Astrocyte of the spinal cord (primary cell): ENCODE measurements at regions not wholly inside any gene's neighbourhood (a gene's known extent, or its start where the extent isn't known, plus 50 kb on each side); places are given as distances from the start of the nearest gene placed in this dataset.

Experiments used
- DNase-seq: peaks from one replicate; pipeline ENCODE4 v3.0.0; 2011; ENCODE audit warnings: low read depth, low spot score
- H3K4me3 ChIP-seq: 2 replicates; pipeline ENCODE4 v1.5.1; 2011; ENCODE audit warnings: low read depth, mild to moderate bottlenecking, low read length, moderate library complexity
- CTCF ChIP-seq: IDR thresholded peaks from 2 replicates; pipeline ENCODE4 v1.5.1; 2012; ENCODE audit warnings: low read depth, mild to moderate bottlenecking, low read length, inconsistent platforms
- in situ Hi-C: cut with HindIII; loops from 2 replicates; pipeline ENCODE4 v1.10.0; 2017; ENCODE audit warnings: low sequenced_read_pairs

DNA sequence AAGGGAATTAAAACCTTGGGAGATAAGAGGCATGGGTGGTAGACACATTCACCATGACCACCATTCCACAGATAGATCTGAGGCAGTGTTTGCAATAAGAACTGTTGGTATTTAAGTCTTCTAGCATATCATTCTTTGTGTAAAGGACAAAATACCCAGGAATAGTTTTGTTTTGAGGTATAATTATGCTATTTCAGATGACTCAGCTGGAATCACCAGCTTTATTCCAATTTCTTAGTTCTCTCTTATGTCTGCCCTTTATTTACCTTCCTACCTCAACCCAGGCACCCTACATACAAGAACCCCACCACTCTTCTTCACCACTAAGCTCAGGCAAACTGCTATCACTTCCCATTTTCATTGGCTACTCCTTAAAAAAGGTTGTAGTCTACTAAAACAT is 94.7 kb upstream of the TRIO start:
- no peak for DNase-seq
- TF ChIP-seq CTCF, result no peak
- in situ Hi-C loops, result no loop called here
- H3K4me3 ChIP-seq, result no peak overlapping the region

DNA sequence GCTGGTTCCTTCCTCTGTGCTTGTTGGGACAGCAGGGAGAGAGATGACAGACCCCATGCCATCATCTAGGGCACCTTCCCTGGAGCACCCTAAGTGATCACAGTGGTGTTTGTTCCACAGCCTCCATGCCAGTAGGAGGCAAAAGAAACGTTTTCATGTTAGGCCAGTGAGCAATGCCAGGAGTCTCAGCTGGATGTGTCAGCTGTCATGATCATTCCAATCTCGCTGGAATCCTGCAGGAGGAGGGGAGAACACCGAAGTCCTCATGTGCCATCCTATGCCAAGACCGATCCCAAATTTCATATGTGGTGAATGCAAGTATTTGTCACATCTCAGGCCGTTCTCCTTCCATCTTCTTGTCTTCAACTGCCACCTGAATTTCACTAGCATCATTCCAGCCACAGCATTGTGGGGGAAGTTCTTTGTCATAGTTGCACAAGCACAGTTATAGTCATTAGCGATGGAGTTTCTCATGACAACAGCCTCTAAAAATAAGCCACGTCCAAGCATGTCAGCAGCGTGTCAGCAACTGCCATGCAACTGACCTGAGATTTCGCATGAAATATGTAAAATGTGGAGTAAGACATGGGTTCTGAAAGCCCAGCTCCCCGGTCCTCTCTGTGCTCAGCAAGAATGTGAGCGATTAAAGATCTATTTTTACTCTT is 97.2 kb upstream of the DNAH5 start:
- TF ChIP-seq CTCF, result no peak
- no peak overlapping the region for H3K4me3 ChIP-seq
- DNase-seq, result no peak
- in situ Hi-C loops, result no loop called here

- no peak for DNase-seq
- H3K4me3 ChIP-seq, result no peak overlapping the region
- TF ChIP-seq CTCF, result no peak
- in situ Hi-C loops, result no loop called here
Observed at GRCh38 chr5:14040542-14040941, 96.1 kb upstream of the DNAH5 start.

GRCh38 chr5:14039576-14039975 is 95.1 kb upstream of the DNAH5 start:
- in situ Hi-C loops, result no loop called here
- no peak for TF ChIP-seq CTCF
- DNase-seq, result peak; percentile 50

DNA sequence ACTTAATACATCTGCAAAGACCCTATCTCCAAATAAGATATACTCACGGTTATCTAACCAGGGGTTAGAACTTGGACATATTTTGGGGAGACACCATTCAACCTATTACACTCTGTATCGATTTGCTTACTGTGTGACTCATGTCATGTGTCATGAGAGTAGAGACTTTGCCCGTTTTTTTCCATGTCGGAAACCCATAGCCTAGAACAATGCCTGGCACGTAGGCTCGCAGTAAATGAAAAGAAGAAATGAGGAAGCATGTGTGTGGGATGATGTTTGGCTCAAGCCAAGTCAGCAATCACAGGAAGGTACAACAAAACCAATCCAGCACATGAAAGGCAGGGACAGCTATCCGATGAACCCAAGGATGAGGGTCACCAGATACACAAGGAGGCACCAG is 94.6 kb upstream of the DNAH5 start:
- in situ Hi-C loops, result no loop called here
- TF ChIP-seq CTCF, result no peak
- DNase-seq, result peak; percentile 45
- H3K4me3 ChIP-seq, result no peak overlapping the region

More at GRCh38 chr5:14039576-14039975, 95.1 kb upstream of the DNAH5 start:
- H3K4me3 ChIP-seq, result no peak overlapping the region

DNA sequence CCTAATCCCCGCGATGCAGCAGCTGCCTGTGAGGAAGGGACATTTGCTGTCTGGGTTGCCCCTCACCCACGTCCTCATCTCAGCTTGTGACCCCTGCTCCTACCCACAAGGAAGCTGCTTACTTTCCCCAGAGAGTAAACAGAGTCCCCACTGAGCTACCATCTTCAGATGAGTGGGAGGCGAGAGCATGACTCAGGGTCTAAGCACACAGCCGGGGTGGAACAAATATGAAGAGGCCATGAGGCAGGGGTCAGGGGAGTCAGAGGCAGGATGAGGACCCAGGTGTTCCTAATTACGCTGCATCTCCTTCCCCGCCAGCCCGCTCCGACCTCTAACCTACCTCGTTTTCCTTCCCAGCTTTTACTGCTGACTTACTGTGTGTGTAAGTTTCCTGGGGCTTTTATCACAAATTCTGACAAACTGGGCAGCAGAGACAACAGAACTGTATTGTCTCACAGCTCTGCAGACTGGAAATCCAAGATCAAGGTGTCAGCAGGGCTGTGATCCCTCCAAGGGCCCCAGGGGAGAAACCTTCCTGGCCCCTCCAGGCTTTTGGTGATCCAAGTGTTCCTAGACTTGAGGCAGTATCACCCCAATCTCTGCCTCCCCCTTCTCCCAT is 94.0 kb upstream of the DNAH5 start:
- DNase-seq, result peak; percentile 85
- TF ChIP-seq CTCF, result no peak
- in situ Hi-C loops, result no loop called here
- no peak overlapping the region for H3K4me3 ChIP-seq
